HG03139 (cell line): ENCODE measurements at regions not wholly inside any gene's neighbourhood (a gene's known extent, or its start where the extent isn't known, plus 50 kb on each side); places are given as distances from the start of the nearest gene placed in this dataset.
A peak's percentile ranks its signal among the peaks of the same experiment; 100 is the strongest.
"Not testable (repeated sequence)": the region's sequence is repeated elsewhere in the genome, so short reads cannot be mapped to it uniquely, and the experiment has no call there.

Source experiments
- ATAC-seq: cut with Tn5 transposase; IDR thresholded peaks from one replicate; pipeline ENCODE4 v1.9.1; 2021; ENCODE audit not compliant: unreplicated experiment

GRCh38 chr13:99074693-99075092 is 96.8 kb upstream of the DOCK9 start:
- ATAC-seq: no peak

- ATAC-seq: peak; percentile 86
Measured at GRCh38 chr13:99075268-99076191, 97.7 kb upstream of the DOCK9 start.

GRCh38 chr13:99078017-99078771 is 100.3 kb upstream of the DOCK9 start:
- no peak for ATAC-seq

- no peak for ATAC-seq
Measured at GRCh38 chr13:99080131-99080530, 102.3 kb upstream of the DOCK9 start.

GRCh38 chr13:99083981-99084380 is 106.1 kb upstream of the DOCK9 start:
- no peak for ATAC-seq

GRCh38 chr13:99085139-99085807 is 107.4 kb upstream of the DOCK9 start:
- ATAC-seq: no peak

GRCh38 chr13:99085808-99086266 is 108.0 kb upstream of the DOCK9 start:
- no peak for ATAC-seq

- ATAC-seq: peak; percentile 40
Measured at GRCh38 chr13:99086267-99087097, 108.6 kb upstream of the DOCK9 start.

GRCh38 chr13:99087098-99087953 is 109.5 kb upstream of the DOCK9 start:
- ATAC-seq: peak; percentile 83

GRCh38 chr13:99087954-99088491 is 110.2 kb upstream of the DOCK9 start:
- ATAC-seq: peak; percentile 16

GRCh38 chr13:99093997-99094396 is 106.7 kb upstream of the UBAC2 start:
- ATAC-seq: no peak

- not testable (repeated sequence) for ATAC-seq
Measured at GRCh38 chr13:99101831-99102230, 98.8 kb upstream of the UBAC2 start.

- ATAC-seq: no peak
Measured at GRCh38 chr13:99103536-99103935, 97.1 kb upstream of the UBAC2 start.

GRCh38 chr13:99104396-99104795 is 96.3 kb upstream of the UBAC2 start:
- ATAC-seq: no peak

- no peak for ATAC-seq
Measured at GRCh38 chr13:99105160-99105559, 95.5 kb upstream of the UBAC2 start.

GRCh38 chr13:99113351-99113750 is 87.3 kb upstream of the UBAC2 start:
- ATAC-seq: no peak

- ATAC-seq: no peak
Measured at GRCh38 chr13:99118179-99118578, 82.5 kb upstream of the UBAC2 start.

GRCh38 chr13:99119656-99120055 is 81.0 kb upstream of the UBAC2 start:
- ATAC-seq: no peak

GRCh38 chr13:99120751-99121150 is 79.9 kb upstream of the UBAC2 start:
- no peak for ATAC-seq
